HCT116 (cell line): ENCODE measurements at regions not wholly inside any gene's neighbourhood (a gene's known extent, or its start where the extent isn't known, plus 50 kb on each side); places are given as distances from the start of the nearest gene placed in this dataset.

Experiments used
- ATAC-seq: fragments of 200-7000 bp; cut with Tn5 transposase; 2 replicates; pipeline ENCODE4 v1.9.1; 2020; ENCODE audit warnings: mild to moderate bottlenecking, moderate library complexity
- BruUV-seq: library from RNA; stranded (reverse); fragments of 400-500 nt; replicated peaks from 2 replicates; lab custom pipeline; 2021; lab: Mats Ljungman, UMichigan
- CTCF ChIA-PET: fragments of 300-600 bp; sonication (Branson Sonifier 250); formaldehyde crosslinking; loops from one replicate; lab custom pipeline; 2021; ENCODE audit warnings: antibody characterized with exemption; lab: Charles Lee
- POLR2A ChIA-PET: fragments of 300-600, 350-600 bp; sonication (Branson Sonifier 250); formaldehyde crosslinking; loops from one replicate; lab custom pipeline; 2021; ENCODE audit warnings: antibody characterized with exemption; lab: Charles Lee
- RAD21 ChIA-PET, 2 experiments: fragments of 300-600 bp; sonication (Branson Sonifier 250); formaldehyde crosslinking; loops; one replicate each; lab custom pipeline; 2023; ENCODE audit warnings: low total read pairs in 2 of 2; ENCODE audit not compliant: uncharacterized antibody in 2 of 2, unreplicated experiment in 2 of 2, low non-redundant PET in 1 of 2; lab: Charles Lee
- DNase-seq: peaks from one replicate; pipeline ENCODE4 v3.0.0-alpha.2; 2010; ENCODE audit warnings: low read depth, low spot score
- H2AFZ ChIP-seq: fragments of 200-600 bp; shearing (Covaris generic), sonication (generic); 2 replicates; pipeline ENCODE4 v1.6.1; 2017; ENCODE audit warnings: low read depth, mixed run types, mixed read lengths, antibody characterized with exemption, low read length; ENCODE audit not compliant: poor library complexity, severe bottlenecking
- H3K27ac ChIP-seq: 2 replicates; pipeline ENCODE4 v1.5.1; 2012; ENCODE audit warnings: low read depth, low read length
- H3K27me3 ChIP-seq: fragments of 200-600 bp; sonication (generic); 2 replicates; pipeline ENCODE4 v1.6.1; 2016; ENCODE audit warnings: mixed run types, low read length, mixed read lengths; ENCODE audit not compliant: insufficient read depth
- H3K36me3 ChIP-seq, 2 experiments: fragments of 200-500 bp in 1 of 2; fragments of 200-600 bp in 1 of 2; sonication (Bioruptor generic) in 1 of 2; sonication (generic) in 1 of 2; 2 replicates each; pipeline versions ENCODE4 v1.5.1 to v1.6.1; 2014 to 2016; ENCODE audit warnings: low read length in 2 of 2, inconsistent platforms in 1 of 2, mixed read lengths in 1 of 2, mixed run types in 1 of 2; ENCODE audit not compliant: insufficient read depth in 2 of 2, control insufficient read depth in 1 of 2
- H3K4me1 ChIP-seq, 2 experiments: fragments of 200-600 bp in 1 of 2; sonication (generic) in 1 of 2; 2 replicates each; pipeline versions ENCODE4 v1.5.1 to v1.6.1; 2012 to 2017; ENCODE audit warnings: low read length in 2 of 2, inconsistent platforms in 1 of 2, mild to moderate bottlenecking in 1 of 2, mixed read lengths in 1 of 2, mixed run types in 1 of 2, moderate library complexity in 1 of 2; ENCODE audit not compliant: insufficient read depth in 2 of 2, control insufficient read depth in 1 of 2
- H3K4me2 ChIP-seq: fragments of 200-600 bp; sonication (generic); 2 replicates; pipeline ENCODE4 v1.6.1; 2017; ENCODE audit warnings: mixed run types, low read length, mixed read lengths
- H3K4me3 ChIP-seq, 2 experiments: fragments of 200-600 bp in 1 of 2; sonication (generic) in 1 of 2; replicated peaks in 1 of 2; 2 replicates each; pipeline ENCODE4 v1.5.1; 2011 to 2016; ENCODE audit warnings: low read length in 2 of 2, control low read depth in 1 of 2, low read depth in 1 of 2, mild to moderate bottlenecking in 1 of 2, mixed read lengths in 1 of 2, mixed run types in 1 of 2
- H3K79me2 ChIP-seq: fragments of 200-600 bp; sonication (generic); 2 replicates; pipeline ENCODE4 v1.6.1; 2017; ENCODE audit warnings: mild to moderate bottlenecking, mixed run types, low read length, moderate library complexity, mixed read lengths; ENCODE audit not compliant: insufficient read depth
- H3K9ac ChIP-seq: fragments of 200-600 bp; sonication (generic); 2 replicates; pipeline ENCODE4 v1.6.1; 2016; ENCODE audit warnings: low read length, mixed read lengths
- H3K9me2 ChIP-seq: fragments of 200-600 bp; sonication (generic), shearing (Covaris generic); 2 replicates; pipeline ENCODE4 v1.6.1; 2017; ENCODE audit warnings: mixed run types, mild to moderate bottlenecking, moderate library complexity; ENCODE audit not compliant: insufficient read depth
- H3K9me3 ChIP-seq, 2 experiments: fragments of 200-500 bp in 1 of 2; fragments of 200-600 bp in 1 of 2; sonication (Bioruptor generic) in 1 of 2; sonication (generic) in 1 of 2; 2 replicates each; pipeline ENCODE4 v1.6.1; 2014 to 2017; ENCODE audit warnings: low read length in 2 of 2, mixed read lengths in 2 of 2, inconsistent platforms in 1 of 2, low read depth in 1 of 2, mild to moderate bottlenecking in 1 of 2, mixed run types in 1 of 2, moderate library complexity in 1 of 2; ENCODE audit not compliant: control insufficient read depth in 1 of 2, insufficient read depth in 1 of 2
- H4K20me1 ChIP-seq: fragments of 200-600 bp; sonication (generic), shearing (Covaris generic); 2 replicates; pipeline ENCODE4 v1.6.1; 2017; ENCODE audit warnings: mixed run types, mild to moderate bottlenecking, moderate library complexity; ENCODE audit not compliant: insufficient read depth
- SP1 ChIP-seq: IDR thresholded peaks from 2 replicates; pipeline ENCODE4 v1.6.1; 2012; ENCODE audit warnings: low read depth
- SRF ChIP-seq: IDR thresholded peaks from 2 replicates; pipeline ENCODE4 v1.6.1; 2012; ENCODE audit warnings: low read depth
- ZFX ChIP-seq: fragments of 450-650 bp; IDR thresholded peaks from 2 replicates; pipeline ENCODE4 v1.6.1; 2017
- ZNF274 ChIP-seq: fragments of 200-500 bp; sonication (Bioruptor generic); IDR thresholded peaks from 2 replicates; pipeline ENCODE4 v1.6.1; 2014; ENCODE audit warnings: mild to moderate bottlenecking, low read depth, low read length, inconsistent platforms
- intact Hi-C: fragments of 100-400 bp; cut with micrococcal nuclease; formaldehyde crosslinking; loops from 2 replicates; pipeline ENCODE4 v1.10.0; 2022
- TF ChIP-seq, protein P1 (sequence below), 3 experiments: fragments of 200-600 bp in 1 of 3; sonication (generic) in 1 of 3; IDR thresholded peaks in 2 of 3; conservative IDR thresholded peaks in 1 of 3; 2 replicates each; pipeline ENCODE4 v1.5.1; 2012 to 2017; ENCODE audit warnings: low read depth in 2 of 3, low read length in 2 of 3, antibody characterized with exemption in 1 of 3, borderline replicate concordance in 1 of 3, control low read depth in 1 of 3, mild to moderate bottlenecking in 1 of 3, mixed read lengths in 1 of 3, mixed run types in 1 of 3, moderate library complexity in 1 of 3; ENCODE audit not compliant: insufficient read depth in 1 of 3

DNA sequence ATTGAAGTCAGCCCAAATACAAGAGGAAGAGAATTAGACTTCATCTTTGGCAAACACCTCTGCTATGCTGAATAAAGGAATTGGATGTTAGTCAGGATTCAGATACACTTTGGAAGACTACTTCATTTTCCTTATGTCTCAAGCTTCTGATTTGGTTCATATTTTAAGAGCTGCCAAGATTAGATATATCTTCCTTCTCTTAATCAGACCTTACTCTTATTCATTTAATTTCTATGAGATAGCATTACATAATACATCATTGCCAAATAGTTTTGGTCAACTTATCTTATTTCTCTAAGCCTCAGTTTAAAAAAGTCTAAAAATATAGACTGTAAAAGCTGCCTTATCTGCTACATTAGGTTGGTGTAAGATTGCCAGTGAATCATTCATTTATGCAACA lies 330.6 kb upstream of the NAV3 start:
- ChIA-PET POLR2A (no interaction called here), RAD21 (no interaction called here), CTCF (no interaction called here)
- Histone ChIP-seq H3K9me2 (no peaks in the 10 kb centered on the region), H4K20me1 (no peaks in the 10 kb centered on the region), H3K27ac (no peak overlapping the region), H2AFZ (no peak overlapping the region), H3K27me3 (no peaks in the 10 kb centered on the region), H3K79me2 (no peaks in the 10 kb centered on the region), H3K9ac (no peak overlapping the region), H3K4me3 (no peak overlapping the region), H3K9me3 (no peaks in the 10 kb centered on the region), H3K4me2 (no peak overlapping the region), H3K4me1 (no peaks in the 10 kb centered on the region), H3K36me3 (no peaks in the 10 kb centered on the region)
- TF ChIP-seq, protein P1, sequence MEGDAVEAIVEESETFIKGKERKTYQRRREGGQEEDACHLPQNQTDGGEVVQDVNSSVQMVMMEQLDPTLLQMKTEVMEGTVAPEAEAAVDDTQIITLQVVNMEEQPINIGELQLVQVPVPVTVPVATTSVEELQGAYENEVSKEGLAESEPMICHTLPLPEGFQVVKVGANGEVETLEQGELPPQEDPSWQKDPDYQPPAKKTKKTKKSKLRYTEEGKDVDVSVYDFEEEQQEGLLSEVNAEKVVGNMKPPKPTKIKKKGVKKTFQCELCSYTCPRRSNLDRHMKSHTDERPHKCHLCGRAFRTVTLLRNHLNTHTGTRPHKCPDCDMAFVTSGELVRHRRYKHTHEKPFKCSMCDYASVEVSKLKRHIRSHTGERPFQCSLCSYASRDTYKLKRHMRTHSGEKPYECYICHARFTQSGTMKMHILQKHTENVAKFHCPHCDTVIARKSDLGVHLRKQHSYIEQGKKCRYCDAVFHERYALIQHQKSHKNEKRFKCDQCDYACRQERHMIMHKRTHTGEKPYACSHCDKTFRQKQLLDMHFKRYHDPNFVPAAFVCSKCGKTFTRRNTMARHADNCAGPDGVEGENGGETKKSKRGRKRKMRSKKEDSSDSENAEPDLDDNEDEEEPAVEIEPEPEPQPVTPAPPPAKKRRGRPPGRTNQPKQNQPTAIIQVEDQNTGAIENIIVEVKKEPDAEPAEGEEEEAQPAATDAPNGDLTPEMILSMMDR (IDR thresholded peaks at IDR 0.05 in 2 of 3, conservative IDR thresholded peaks at IDR 0.05 in 1 of 3; ENCODE audit: borderline replicate concordance in 1 of 3, insufficient read depth in 1 of 3, low read depth in 2 of 3, low read length in 2 of 3), result no peak
- TF ChIP-seq ZFX (no peak), SP1 (no peak), SRF (no peak), ZNF274 (no peak)
- BruUV-seq, result no TSS peak
- ATAC-seq (no peak), DNase-seq (no peak)
- intact Hi-C loops, result no loop called here

DNA sequence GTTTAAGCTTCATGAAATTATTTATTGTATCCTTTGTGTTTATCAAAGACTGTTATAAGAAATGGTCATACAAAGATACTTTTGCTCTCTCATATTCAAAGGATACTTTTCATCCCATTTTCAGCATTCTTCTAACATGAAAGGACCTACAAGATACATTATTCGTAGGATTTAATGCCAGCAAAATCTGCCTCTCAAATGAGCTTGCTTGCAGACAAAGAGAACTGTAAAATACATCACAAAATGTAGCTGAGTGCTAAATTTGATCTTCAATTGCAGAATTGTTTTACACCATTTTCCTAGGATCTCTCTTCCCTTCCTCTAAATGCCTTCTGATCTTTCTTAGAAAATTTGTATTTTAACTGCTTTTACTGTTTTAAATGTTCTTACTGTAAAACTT lies 333.0 kb upstream of the NAV3 start:
- Histone ChIP-seq H3K9me2 (no peaks in the 10 kb centered on the region), H3K27me3 (no peaks in the 10 kb centered on the region), H3K79me2 (no peaks in the 10 kb centered on the region), H2AFZ (no peak overlapping the region), H3K9me3 (no peaks in the 10 kb centered on the region), H3K9ac (no peak overlapping the region), H3K4me2 (no peak overlapping the region), H3K4me3 (no peak overlapping the region), H3K36me3 (no peaks in the 10 kb centered on the region), H3K4me1 (no peaks in the 10 kb centered on the region), H3K27ac (no peak overlapping the region), H4K20me1 (no peaks in the 10 kb centered on the region)
- TF ChIP-seq SP1 (no peak), ZFX (no peak)
- BruUV-seq, result no TSS peak
- POLR2A ChIA-PET, result no interaction called here
- CTCF ChIA-PET, result no interaction called here
- RAD21 ChIA-PET, result no interaction called here
- intact Hi-C loops, result no loop called here
- ATAC-seq, result no peak
- no peak for DNase-seq
